Esophagus muscularis mucosa (tissue), 4 donors: ENCODE measurements at regions not wholly inside any gene's neighbourhood (a gene's known extent, or its start where the extent isn't known, plus 50 kb on each side); places are given as distances from the start of the nearest gene placed in this dataset.
A peak's percentile ranks its signal among the peaks of the same experiment; 100 is the strongest.

ENCODE experiments used
- DNase-seq: peaks from one replicate; pipeline ENCODE4 v3.0.0-alpha.2; 2017; ENCODE audit errors: extremely low spot score
- H3K27ac ChIP-seq, 4 donors: fragments of 200-600 bp; sonication (generic); replicated peaks in 1 of 4; 1 replicate in 3 of 4; 2 replicates in 1 of 4; pipeline ENCODE4 v1.5.1; 2016 to 2019; ENCODE audit warnings: mild to moderate bottlenecking in 1 of 4
- H3K27me3 ChIP-seq, 4 donors: fragments of 200-600 bp; sonication (generic); one replicate each; pipeline versions ENCODE4 v1.5.1 to v1.6.0; 2016 to 2019
- H3K36me3 ChIP-seq, 4 donors: fragments of 200-600 bp; sonication (generic); one replicate each; pipeline ENCODE4 v1.5.1; 2016 to 2019
- H3K4me1 ChIP-seq, 4 donors: fragments of 200-600 bp; sonication (generic); one replicate each; pipeline ENCODE4 v1.5.1; 2016 to 2019
- H3K4me3 ChIP-seq, 4 donors: fragments of 200-600 bp; sonication (generic); 1 replicate in 2 of 4; 2 replicates in 2 of 4; pipeline ENCODE4 v1.5.1; 2016 to 2019; ENCODE audit warnings: mild to moderate bottlenecking in 4 of 4, moderate library complexity in 1 of 4
- H3K9me3 ChIP-seq, 4 donors: fragments of 200-600 bp; sonication (generic); 1 replicate in 3 of 4; 2 replicates in 1 of 4; pipeline ENCODE4 v1.5.1; 2016 to 2019
- EP300 ChIP-seq: sonication (generic); formaldehyde crosslinking; IDR thresholded peaks from one replicate; pipeline ENCODE4 v1.6.1; 2017; ENCODE audit warnings: antibody characterized with exemption
- POLR2A ChIP-seq: fragments of 450-650 bp; IDR thresholded peaks from one replicate; pipeline ENCODE4 v1.6.1; 2017; ENCODE audit warnings: antibody characterized with exemption, moderate library complexity, mild to moderate bottlenecking, low read depth
- POLR2AphosphoS5 ChIP-seq, 2 donors: sonication (generic); formaldehyde crosslinking; IDR thresholded peaks; one replicate each; pipeline ENCODE4 v1.6.1; 2017; ENCODE audit warnings: antibody characterized with exemption in 2 of 2
- WGBS: methylation state at CpG from one replicate; pipeline ENCODE4 v1.1.5; 2018; 5-methylcytosine and 5-hydroxymethylcytosine counted together
- intact Hi-C: fragments of 100-400 bp; cut with DNase I; formaldehyde crosslinking; loops from one replicate; pipeline ENCODE4 v1.15.1; 2023
- TF ChIP-seq, protein P1 (sequence below), 3 experiments: fragments of 200-600 bp in 2 of 3; fragments of 450-650 bp in 1 of 3; sonication (generic) in 2 of 3; IDR thresholded peaks; one replicate each; pipeline ENCODE4 v1.5.1; 2017 to 2019; ENCODE audit warnings: antibody characterized with exemption in 3 of 3, mild to moderate bottlenecking in 2 of 3, moderate library complexity in 1 of 3

DNA sequence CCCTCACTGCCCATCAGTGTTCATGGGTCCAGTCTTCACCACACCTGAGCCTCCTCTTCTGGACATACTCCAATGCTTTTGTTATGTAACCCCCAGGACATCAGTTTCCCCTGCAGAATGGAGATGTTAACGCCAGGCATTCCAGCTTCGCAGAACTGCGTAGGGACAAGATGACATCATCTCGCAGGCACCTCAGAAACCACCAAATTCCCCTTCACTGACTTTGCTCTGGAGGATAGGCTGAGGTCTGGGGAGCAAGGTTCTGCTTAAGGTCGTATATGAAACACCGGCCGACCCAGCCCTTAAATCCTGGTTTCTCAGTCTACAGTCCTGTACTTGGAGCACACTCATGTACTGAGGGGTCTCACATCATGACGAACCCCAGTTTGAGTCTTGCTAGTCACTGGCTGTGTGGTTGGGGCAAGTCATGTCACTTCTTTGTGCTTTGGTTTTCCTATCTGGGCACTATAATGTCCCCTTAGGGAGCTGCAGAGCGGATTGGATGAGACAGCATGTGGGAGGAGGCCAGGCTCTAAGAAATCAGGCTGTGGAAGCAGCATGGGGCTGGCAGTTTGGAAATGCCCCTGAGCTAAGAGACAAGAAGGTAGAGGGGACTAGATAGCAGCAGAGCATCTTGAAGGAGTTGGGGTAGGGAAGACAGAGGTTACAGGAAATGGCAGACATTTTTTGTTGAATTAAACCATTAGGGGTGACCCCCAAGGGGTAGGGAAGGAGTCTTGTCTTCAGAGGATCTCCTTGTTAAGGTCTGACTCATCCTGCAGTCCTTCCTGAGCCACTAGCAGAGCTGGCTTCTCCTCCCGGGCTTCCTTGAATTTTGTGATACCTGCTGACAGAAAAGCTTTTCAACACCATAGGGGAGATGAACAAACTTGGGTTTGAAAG lies 138.3 kb downstream of the FOXD2 start:
- Histone ChIP-seq H3K4me1 (peaks cover 0 to 10% (median 5%) of the 10 kb centered on the region in 4 donors), H3K9me3 (no peaks in the 10 kb centered on the region), H3K36me3 (no peaks in the 10 kb centered on the region), H3K27me3 (peaks cover 0 to 88% (median 0%) of the 10 kb centered on the region in 4 donors), H3K27ac (no peak overlapping the region), H3K4me3 (no peak overlapping the region)
- WGBS = 90% methylated on average over 9 of the region's 10 CpGs
- intact Hi-C loops = no loop called here
- TF ChIP-seq POLR2AphosphoS5 (IDR thresholded peaks at IDR 0.05) = no peak
- no peak for TF ChIP-seq EP300
- TF ChIP-seq POLR2A = no peak
- TF ChIP-seq, protein P1, sequence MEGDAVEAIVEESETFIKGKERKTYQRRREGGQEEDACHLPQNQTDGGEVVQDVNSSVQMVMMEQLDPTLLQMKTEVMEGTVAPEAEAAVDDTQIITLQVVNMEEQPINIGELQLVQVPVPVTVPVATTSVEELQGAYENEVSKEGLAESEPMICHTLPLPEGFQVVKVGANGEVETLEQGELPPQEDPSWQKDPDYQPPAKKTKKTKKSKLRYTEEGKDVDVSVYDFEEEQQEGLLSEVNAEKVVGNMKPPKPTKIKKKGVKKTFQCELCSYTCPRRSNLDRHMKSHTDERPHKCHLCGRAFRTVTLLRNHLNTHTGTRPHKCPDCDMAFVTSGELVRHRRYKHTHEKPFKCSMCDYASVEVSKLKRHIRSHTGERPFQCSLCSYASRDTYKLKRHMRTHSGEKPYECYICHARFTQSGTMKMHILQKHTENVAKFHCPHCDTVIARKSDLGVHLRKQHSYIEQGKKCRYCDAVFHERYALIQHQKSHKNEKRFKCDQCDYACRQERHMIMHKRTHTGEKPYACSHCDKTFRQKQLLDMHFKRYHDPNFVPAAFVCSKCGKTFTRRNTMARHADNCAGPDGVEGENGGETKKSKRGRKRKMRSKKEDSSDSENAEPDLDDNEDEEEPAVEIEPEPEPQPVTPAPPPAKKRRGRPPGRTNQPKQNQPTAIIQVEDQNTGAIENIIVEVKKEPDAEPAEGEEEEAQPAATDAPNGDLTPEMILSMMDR (IDR thresholded peaks at IDR 0.05) = no peak
- DNase-seq = no peak

- Histone ChIP-seq H3K36me3 (no peaks in the 10 kb centered on the region), H3K27me3 (peaks cover 0 to 88% (median 0%) of the 10 kb centered on the region in 4 donors), H3K27ac (no peak overlapping the region), H3K4me3 (no peak overlapping the region), H3K4me1 (peaks cover 0 to 10% (median 5%) of the 10 kb centered on the region in 4 donors), H3K9me3 (no peaks in the 10 kb centered on the region)
- no peak for DNase-seq
- intact Hi-C loops = no loop called here
- 69% methylated on average over 2 of the region's 2 CpGs for WGBS
- TF ChIP-seq POLR2AphosphoS5 (IDR thresholded peaks at IDR 0.05) = no peak
- TF ChIP-seq, protein P1 (IDR thresholded peaks at IDR 0.05) = no peak
- no peak for TF ChIP-seq POLR2A
- no peak for TF ChIP-seq EP300
Measured at GRCh38 chr1:47576758-47577115, 138.9 kb downstream of the FOXD2 start.

DNA sequence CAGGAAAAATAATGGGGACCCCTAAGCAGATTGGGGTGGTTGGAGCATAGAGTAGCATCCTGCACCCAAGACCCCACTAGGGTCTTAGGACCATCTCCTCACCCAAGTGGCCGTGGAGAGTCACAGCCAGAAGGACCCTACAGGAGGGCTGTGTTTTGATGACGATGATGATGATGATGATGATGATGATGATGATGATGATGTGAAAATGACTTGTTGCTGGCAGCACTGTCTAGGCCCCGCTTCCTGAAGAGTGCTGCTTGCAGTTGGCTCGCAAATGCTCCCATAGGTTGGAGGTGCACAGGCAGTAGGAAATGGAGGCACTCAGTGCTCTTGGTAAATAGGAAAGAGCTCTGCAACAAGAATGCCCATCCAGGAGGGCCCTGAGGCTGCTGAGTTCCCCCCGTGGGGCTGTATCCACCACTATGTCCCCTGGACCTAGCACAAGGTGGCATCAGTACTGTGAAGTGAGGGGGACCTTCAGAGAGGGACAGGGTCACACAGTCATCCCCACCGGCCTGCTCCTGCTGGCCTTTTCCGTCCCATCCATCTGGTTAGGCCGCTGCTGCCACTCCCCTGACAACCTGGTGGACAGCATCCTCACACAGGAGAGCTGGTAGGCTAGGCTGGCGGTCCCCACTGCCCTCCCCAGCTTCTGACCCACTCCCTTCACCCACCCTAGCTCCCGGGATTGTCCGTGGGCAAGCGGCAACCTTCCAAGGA lies 139.6 kb downstream of the FOXD2 start:
- Histone ChIP-seq H3K4me3 (no peak overlapping the region), H3K9me3 (no peaks in the 10 kb centered on the region), H3K27ac (peak overlapping the region in 1 of 4 donors; percentile 63), H3K36me3 (no peaks in the 10 kb centered on the region), H3K4me1 (peaks cover 0 to 10% (median 5%) of the 10 kb centered on the region in 4 donors), H3K27me3 (peaks cover 0 to 83% (median 0%) of the 10 kb centered on the region in 4 donors)
- intact Hi-C loops = no loop called here
- WGBS = 63% methylated on average over 11 of the region's 12 CpGs
- no peak for DNase-seq
- TF ChIP-seq POLR2AphosphoS5 (IDR thresholded peaks at IDR 0.05) = no peak
- no peak for TF ChIP-seq EP300
- no peak for TF ChIP-seq POLR2A
- TF ChIP-seq, protein P1 (IDR thresholded peaks at IDR 0.05) = no peak

- intact Hi-C loops = no loop called here
- H3K27ac ChIP-seq = peak overlapping the region in 2 of 4 donors; percentile 51 to 63
- WGBS = 62% methylated on average over 18 of the region's 19 CpGs
- no peak overlapping the region for H3K4me3 ChIP-seq
- no peaks in the 10 kb centered on the region for H3K9me3 ChIP-seq
- H3K27me3 ChIP-seq = peaks cover 0 to 83% (median 0%) of the 10 kb centered on the region in 4 donors
- TF ChIP-seq, protein P1 (IDR thresholded peaks at IDR 0.05) = no peak
- TF ChIP-seq POLR2A (no peak), POLR2AphosphoS5 (IDR thresholded peaks at IDR 0.05) (no peak), EP300 (no peak)
- no peaks in the 10 kb centered on the region for H3K36me3 ChIP-seq
- DNase-seq = no peak
- H3K4me1 ChIP-seq = peaks cover 0 to 10% (median 5%) of the 10 kb centered on the region in 4 donors
Measured at GRCh38 chr1:47578026-47578720, 140.3 kb downstream of the FOXD2 start.
